ENCODE measurements at regions not wholly inside any gene's neighbourhood (a gene's known extent, or its start where the extent isn't known, plus 50 kb on each side); places are given as distances from the start of the nearest gene placed in this dataset.

GRCh38 chr16:66315210-66315825 is 51.2 kb upstream of the CDH5 start:
- peak; percentile 30 to 47 for DNase-seq

- no peak for DNase-seq
These were observed 55.2 kb upstream of the CDH5 start for GRCh38 chr16:66311306-66311705.

GRCh38 chr16:66309215-66309807 is 57.2 kb upstream of the CDH5 start:
- DNase-seq = no peak

GRCh38 chr16:66308096-66308495 is 58.4 kb upstream of the CDH5 start:
- no peak for DNase-seq

GRCh38 chr16:66306366-66307150 is 59.9 kb upstream of the CDH5 start:
- DNase-seq = no peak

- DNase-seq = no peak
These were observed 61.5 kb upstream of the CDH5 start for GRCh38 chr16:66304961-66305360.

GRCh38 chr16:66304151-66304550 is 62.3 kb upstream of the CDH5 start:
- DNase-seq = no peak

- no peak for DNase-seq
These were observed 66.0 kb upstream of the CDH5 start for GRCh38 chr16:66300501-66300900.

- no peak for DNase-seq
These were observed 66.5 kb upstream of the CDH5 start for GRCh38 chr16:66300037-66300436.

- DNase-seq = no peak
These were observed 67.1 kb upstream of the CDH5 start for GRCh38 chr16:66299349-66299748.

- no peak for DNase-seq
These were observed 67.8 kb upstream of the CDH5 start for GRCh38 chr16:66298571-66299120.

- no peak for DNase-seq
These were observed 68.5 kb upstream of the CDH5 start for GRCh38 chr16:66298006-66298405.

- DNase-seq = no peak
These were observed 69.9 kb upstream of the CDH5 start for GRCh38 chr16:66296591-66296990.

- no peak for DNase-seq
These were observed 70.5 kb upstream of the CDH5 start for GRCh38 chr16:66295761-66296546.

GRCh38 chr16:66295213-66295612 is 71.3 kb upstream of the CDH5 start:
- no peak for DNase-seq

GRCh38 chr16:66294507-66294906 is 72.0 kb upstream of the CDH5 start:
- no peak for DNase-seq

- DNase-seq = no peak
These were observed 72.6 kb upstream of the CDH5 start for GRCh38 chr16:66293932-66294331.

GRCh38 chr16:66293207-66293735 is 73.2 kb upstream of the CDH5 start:
- DNase-seq = no peak

GRCh38 chr16:66292241-66292935 is 74.1 kb upstream of the CDH5 start:
- no peak for DNase-seq

- DNase-seq = no peak
These were observed 74.7 kb upstream of the CDH5 start for GRCh38 chr16:66291833-66292232.

GRCh38 chr16:66290431-66290830 is 76.1 kb upstream of the CDH5 start:
- no peak for DNase-seq

GRCh38 chr16:66289986-66290385 is 76.5 kb upstream of the CDH5 start:
- DNase-seq = no peak
